ENCODE measurements at regions not wholly inside any gene's neighbourhood (a gene's known extent, or its start where the extent isn't known, plus 50 kb on each side); places are given as distances from the start of the nearest gene placed in this dataset.
"Not testable (repeated sequence)": the region's sequence is repeated elsewhere in the genome, so short reads cannot be mapped to it uniquely, and the experiment has no call there.

- no peak for DNase-seq
- Histone ChIP-seq H3K27me3 (no peaks in the 10 kb centered on the region), H3K4me3 (no peak overlapping the region), H3K36me3 (no peaks in the 10 kb centered on the region), H3K9me3 (no peaks in the 10 kb centered on the region), H3K27ac (no peak overlapping the region), H3K4me1 (no peaks in the 10 kb centered on the region)
- TF ChIP-seq CTCF (IDR thresholded peaks at IDR 0.05): no peak
- no peak for TF ChIP-seq POLR2A (IDR thresholded peaks at IDR 0.05)
- intact Hi-C loops (cut with DNase I; ENCODE audit: low total_unique reads): no loop called here
Observed at GRCh38 chr2:175842996-175843395, 159.1 kb downstream of the LNPK start.

- intact Hi-C loops (cut with DNase I; ENCODE audit: low total_unique reads): not testable (repeated sequence)
Observed at GRCh38 chr2:175840765-175841164, 161.3 kb downstream of the LNPK start.

DNA sequence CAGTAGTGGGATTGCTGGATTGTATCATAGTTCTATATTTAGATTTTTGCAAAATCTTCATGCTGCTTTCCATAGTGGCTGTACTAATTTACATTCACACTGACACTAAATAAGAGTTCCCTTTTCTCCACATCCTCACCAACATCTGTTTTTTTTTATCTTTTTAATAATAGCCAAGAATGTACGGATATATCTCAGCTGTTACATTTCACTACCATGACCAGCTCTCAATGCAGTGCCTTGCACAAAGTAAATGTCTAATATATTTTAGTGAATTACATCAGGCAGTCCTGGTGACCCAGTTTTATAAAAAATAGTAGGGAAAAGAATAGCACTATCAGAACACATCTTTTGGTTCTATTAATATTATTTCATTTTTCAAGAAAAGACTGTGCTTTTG, 161.8 kb downstream of the LNPK start:
- H3K27me3 ChIP-seq: no peaks in the 10 kb centered on the region
- no peaks in the 10 kb centered on the region for H3K9me3 ChIP-seq
- no peak for DNase-seq
- intact Hi-C loops (cut with DNase I; ENCODE audit: low total_unique reads): no loop called here
- H3K27ac ChIP-seq: no peak overlapping the region
- H3K4me3 ChIP-seq: no peak overlapping the region
- no peaks in the 10 kb centered on the region for H3K4me1 ChIP-seq
- TF ChIP-seq CTCF (IDR thresholded peaks at IDR 0.05) (no peak), POLR2A (IDR thresholded peaks at IDR 0.05) (no peak)
- H3K36me3 ChIP-seq: no peaks in the 10 kb centered on the region

More at GRCh38 chr2:175840765-175841164, 161.3 kb downstream of the LNPK start:
- not testable (repeated sequence) for DNase-seq, H3K4me3 ChIP-seq, H3K36me3 ChIP-seq, H3K27me3 ChIP-seq, H3K4me1 ChIP-seq, H3K9me3 ChIP-seq, H3K27ac ChIP-seq

DNA sequence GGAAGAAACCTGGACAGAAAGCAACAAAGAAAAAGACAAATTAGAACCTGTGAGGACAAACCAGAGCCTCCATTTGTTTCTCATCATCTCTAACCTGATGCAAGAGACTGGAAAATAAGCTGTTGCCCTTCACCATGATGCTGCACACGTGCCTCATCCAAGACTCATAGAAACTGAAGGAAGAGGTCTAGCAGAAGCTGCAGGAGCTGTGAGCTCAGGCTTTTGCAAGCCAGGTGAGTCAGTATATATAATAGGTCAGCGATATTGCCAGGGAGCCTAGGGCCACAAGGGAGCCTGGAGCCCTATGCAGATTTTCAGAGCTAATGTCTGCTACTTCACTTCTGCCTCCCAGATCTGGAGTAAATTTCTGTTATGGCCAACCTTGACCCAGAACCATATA, 163.1 kb downstream of the LNPK start:
- DNase-seq: no peak
- H3K27me3 ChIP-seq: no peaks in the 10 kb centered on the region
- H3K4me3 ChIP-seq: no peak overlapping the region
- no peaks in the 10 kb centered on the region for H3K9me3 ChIP-seq
- H3K27ac ChIP-seq: no peak overlapping the region
- no peaks in the 10 kb centered on the region for H3K36me3 ChIP-seq
- TF ChIP-seq POLR2A (IDR thresholded peaks at IDR 0.05) (no peak), CTCF (IDR thresholded peaks at IDR 0.05) (no peak)
- no peaks in the 10 kb centered on the region for H3K4me1 ChIP-seq
- intact Hi-C loops (cut with DNase I; ENCODE audit: low total_unique reads): no loop called here

GRCh38 chr2:175837046-175837445, 165.0 kb downstream of the LNPK start:
- no peaks in the 10 kb centered on the region for H3K4me1 ChIP-seq
- intact Hi-C loops (cut with DNase I; ENCODE audit: low total_unique reads): no loop called here
- TF ChIP-seq POLR2A (IDR thresholded peaks at IDR 0.05) (no peak), CTCF (IDR thresholded peaks at IDR 0.05) (no peak)
- H3K27me3 ChIP-seq: no peaks in the 10 kb centered on the region
- peak in 1 of 2 donors; percentile 15 for DNase-seq
- no peak overlapping the region for H3K27ac ChIP-seq
- no peaks in the 10 kb centered on the region for H3K9me3 ChIP-seq
- no peaks in the 10 kb centered on the region for H3K36me3 ChIP-seq
- no peak overlapping the region for H3K4me3 ChIP-seq

- Histone ChIP-seq H3K27ac (no peak overlapping the region), H3K9me3 (no peaks in the 10 kb centered on the region), H3K36me3 (no peaks in the 10 kb centered on the region), H3K27me3 (no peaks in the 10 kb centered on the region), H3K4me1 (no peaks in the 10 kb centered on the region), H3K4me3 (no peak overlapping the region)
- no peak for DNase-seq
- TF ChIP-seq CTCF (IDR thresholded peaks at IDR 0.05) (no peak), POLR2A (IDR thresholded peaks at IDR 0.05) (no peak)
- intact Hi-C loops (cut with DNase I; ENCODE audit: low total_unique reads): no loop called here
Observed at GRCh38 chr2:175836361-175836760, 165.7 kb downstream of the LNPK start.

Measured in uterus (tissue), 3 donors.